Esophagus muscularis mucosa (tissue), 3 donors: ENCODE measurements at regions not wholly inside any gene's neighbourhood (a gene's known extent, or its start where the extent isn't known, plus 50 kb on each side); places are given as distances from the start of the nearest gene placed in this dataset.

Experiments
- CTCF ChIP-seq, 3 experiments: fragments of 200-600 bp in 2 of 3; fragments of 450-650 bp in 1 of 3; sonication (generic) in 2 of 3; IDR thresholded peaks; one replicate each; pipeline ENCODE4 v1.5.1; 2017 to 2019; ENCODE audit warnings: antibody characterized with exemption in 3 of 3, mild to moderate bottlenecking in 2 of 3, moderate library complexity in 1 of 3
- POLR2A ChIP-seq: fragments of 450-650 bp; IDR thresholded peaks from one replicate; pipeline ENCODE4 v1.6.1; 2017; ENCODE audit warnings: antibody characterized with exemption, moderate library complexity, mild to moderate bottlenecking, low read depth

GRCh38 chr6:142692942-142693341 is 252.0 kb downstream of the HIVEP2 start:
- TF ChIP-seq POLR2A, result no peak
- peak; percentile 91 to 98 (median 93) for TF ChIP-seq CTCF (IDR thresholded peaks at IDR 0.05)
